ENCODE measurements at regions not wholly inside any gene's neighbourhood (a gene's known extent, or its start where the extent isn't known, plus 50 kb on each side); places are given as distances from the start of the nearest gene placed in this dataset.

DNA sequence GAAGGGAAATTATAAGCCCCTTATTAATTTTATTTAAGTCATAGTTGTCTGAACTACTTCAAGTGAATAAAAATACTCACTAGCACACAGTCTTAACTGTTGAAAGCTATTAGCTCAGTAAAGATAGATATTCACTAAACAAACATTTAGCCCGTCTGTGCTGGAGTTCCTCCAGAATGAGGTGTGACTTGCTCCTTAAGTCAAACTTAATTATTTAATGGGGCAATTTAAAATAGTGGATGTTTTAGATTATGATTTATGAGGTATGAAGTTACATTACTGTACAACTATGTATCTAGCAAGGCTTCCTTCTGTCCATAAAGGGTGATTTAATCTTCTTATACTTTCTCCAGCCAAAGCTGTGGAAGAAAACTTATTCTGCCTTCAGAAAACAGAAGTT is 414.0 kb upstream of the FLRT2 start:
- DNase-seq (ENCODE audit: low spot score) = no peak
- WGBS = 7% methylated on average over 1 of the region's 1 CpG
- Histone ChIP-seq H3K27ac (no peak overlapping the region), H3K4me3 (no peak overlapping the region), H3K9me3 (no peaks in the 10 kb centered on the region), H3K4me1 (replicated peaks) (no peaks in the 10 kb centered on the region), H3K27me3 (replicated peaks; ENCODE audit: insufficient read depth) (no peaks in the 10 kb centered on the region), H3K36me3 (no peaks in the 10 kb centered on the region)
- intact Hi-C loops (cut with DNase I) = no loop called here
- TF ChIP-seq, protein P1, sequence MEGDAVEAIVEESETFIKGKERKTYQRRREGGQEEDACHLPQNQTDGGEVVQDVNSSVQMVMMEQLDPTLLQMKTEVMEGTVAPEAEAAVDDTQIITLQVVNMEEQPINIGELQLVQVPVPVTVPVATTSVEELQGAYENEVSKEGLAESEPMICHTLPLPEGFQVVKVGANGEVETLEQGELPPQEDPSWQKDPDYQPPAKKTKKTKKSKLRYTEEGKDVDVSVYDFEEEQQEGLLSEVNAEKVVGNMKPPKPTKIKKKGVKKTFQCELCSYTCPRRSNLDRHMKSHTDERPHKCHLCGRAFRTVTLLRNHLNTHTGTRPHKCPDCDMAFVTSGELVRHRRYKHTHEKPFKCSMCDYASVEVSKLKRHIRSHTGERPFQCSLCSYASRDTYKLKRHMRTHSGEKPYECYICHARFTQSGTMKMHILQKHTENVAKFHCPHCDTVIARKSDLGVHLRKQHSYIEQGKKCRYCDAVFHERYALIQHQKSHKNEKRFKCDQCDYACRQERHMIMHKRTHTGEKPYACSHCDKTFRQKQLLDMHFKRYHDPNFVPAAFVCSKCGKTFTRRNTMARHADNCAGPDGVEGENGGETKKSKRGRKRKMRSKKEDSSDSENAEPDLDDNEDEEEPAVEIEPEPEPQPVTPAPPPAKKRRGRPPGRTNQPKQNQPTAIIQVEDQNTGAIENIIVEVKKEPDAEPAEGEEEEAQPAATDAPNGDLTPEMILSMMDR (IDR thresholded peaks at IDR 0.05) = no peak
- no peak for TF ChIP-seq POLR2AphosphoS5 (IDR thresholded peaks at IDR 0.05)
- no peak for TF ChIP-seq POLR2A (IDR thresholded peaks at IDR 0.05)

GRCh38 chr14:85118274-85118673 is 411.7 kb upstream of the FLRT2 start:
- TF ChIP-seq, protein P1 (IDR thresholded peaks at IDR 0.05) = no peak
- no peak for TF ChIP-seq POLR2AphosphoS5 (IDR thresholded peaks at IDR 0.05)
- no peaks in the 10 kb centered on the region for H3K9me3 ChIP-seq
- no peaks in the 10 kb centered on the region for H3K27me3 ChIP-seq (replicated peaks; ENCODE audit: insufficient read depth)
- H3K4me1 ChIP-seq (replicated peaks) = no peaks in the 10 kb centered on the region
- no peak overlapping the region for H3K27ac ChIP-seq
- intact Hi-C loops (cut with DNase I) = no loop called here
- WGBS = 66% methylated on average over 5 of the region's 5 CpGs
- DNase-seq (ENCODE audit: low spot score) = no peak
- H3K4me3 ChIP-seq = no peak overlapping the region
- H3K36me3 ChIP-seq = no peaks in the 10 kb centered on the region

- no peak overlapping the region for H3K27ac ChIP-seq
- intact Hi-C loops (cut with DNase I) = no loop called here
- H3K27me3 ChIP-seq (replicated peaks; ENCODE audit: insufficient read depth) = no peaks in the 10 kb centered on the region
- H3K9me3 ChIP-seq = no peaks in the 10 kb centered on the region
- H3K36me3 ChIP-seq = no peaks in the 10 kb centered on the region
- TF ChIP-seq POLR2A (IDR thresholded peaks at IDR 0.05) = no peak
- TF ChIP-seq, protein P1 (IDR thresholded peaks at IDR 0.05) = no peak
- TF ChIP-seq POLR2AphosphoS5 (IDR thresholded peaks at IDR 0.05) = peak; percentile 68
- DNase-seq (ENCODE audit: low spot score) = peak; percentile 14
- no peaks in the 10 kb centered on the region for H3K4me1 ChIP-seq (replicated peaks)
- no peak overlapping the region for H3K4me3 ChIP-seq
Observed at GRCh38 chr14:85122690-85123089, 407.3 kb upstream of the FLRT2 start.

DNA sequence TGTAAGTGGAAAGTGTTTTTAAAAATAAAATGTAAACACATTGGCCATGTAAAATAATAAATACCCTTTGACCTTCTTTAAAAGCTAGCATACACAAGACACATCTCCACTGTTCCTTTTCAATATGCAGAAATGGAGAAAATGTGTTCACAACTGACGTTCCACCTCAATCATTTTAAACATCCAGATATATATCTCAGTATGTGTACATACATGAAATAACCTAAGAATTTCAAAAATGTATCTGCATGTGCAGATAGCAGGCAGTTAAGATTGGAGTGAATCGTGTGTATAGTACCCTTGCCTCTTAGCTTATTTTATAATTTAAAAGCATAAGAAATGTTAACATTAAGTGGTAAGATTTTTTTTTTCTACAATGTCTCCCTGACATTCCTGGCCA is 406.2 kb upstream of the FLRT2 start:
- no peaks in the 10 kb centered on the region for H3K36me3 ChIP-seq
- no peaks in the 10 kb centered on the region for H3K9me3 ChIP-seq
- no peaks in the 10 kb centered on the region for H3K4me1 ChIP-seq (replicated peaks)
- WGBS = 88% methylated on average over 2 of the region's 2 CpGs
- TF ChIP-seq, protein P1 (IDR thresholded peaks at IDR 0.05) = no peak
- TF ChIP-seq POLR2A (IDR thresholded peaks at IDR 0.05) = no peak
- no peak for TF ChIP-seq POLR2AphosphoS5 (IDR thresholded peaks at IDR 0.05)
- H3K27ac ChIP-seq = no peak overlapping the region
- H3K4me3 ChIP-seq = no peak overlapping the region
- H3K27me3 ChIP-seq (replicated peaks; ENCODE audit: insufficient read depth) = no peaks in the 10 kb centered on the region
- intact Hi-C loops (cut with DNase I) = no loop called here
- no peak for DNase-seq (ENCODE audit: low spot score)

GRCh38 chr14:85124631-85125290 is 405.2 kb upstream of the FLRT2 start:
- DNase-seq (ENCODE audit: low spot score) = no peak
- H3K9me3 ChIP-seq = no peaks in the 10 kb centered on the region
- WGBS = 86% methylated on average over 3 of the region's 3 CpGs
- H3K36me3 ChIP-seq = no peaks in the 10 kb centered on the region
- H3K27me3 ChIP-seq (replicated peaks; ENCODE audit: insufficient read depth) = no peaks in the 10 kb centered on the region
- no peak overlapping the region for H3K4me3 ChIP-seq
- TF ChIP-seq, protein P1 (IDR thresholded peaks at IDR 0.05) = no peak
- TF ChIP-seq POLR2AphosphoS5 (IDR thresholded peaks at IDR 0.05) = no peak
- no peak for TF ChIP-seq POLR2A (IDR thresholded peaks at IDR 0.05)
- H3K27ac ChIP-seq = no peak overlapping the region
- intact Hi-C loops (cut with DNase I) = no loop called here
- no peaks in the 10 kb centered on the region for H3K4me1 ChIP-seq (replicated peaks)

All from prostate gland (tissue), 2 donors.